MM.1S (cell line): ENCODE measurements at regions not wholly inside any gene's neighbourhood (a gene's known extent, or its start where the extent isn't known, plus 50 kb on each side); places are given as distances from the start of the nearest gene placed in this dataset.

ENCODE experiments used
- CTCF ChIP-seq: fragments of 300-600 bp; sonication (generic); IDR thresholded peaks from 2 replicates; pipeline ENCODE4 v1.5.1; 2016; ENCODE audit warnings: antibody characterized with exemption, low read length, mixed read lengths
- EZH2 ChIP-seq: fragments of 300-600 bp; sonication (generic); optimal IDR thresholded peaks from 2 replicates; pipeline ENCODE3; 2017; ENCODE audit warnings: low read depth, mild to moderate bottlenecking, antibody characterized with exemption, low read length, mixed read lengths

GRCh38 chr1:70666381-70667140 is 255.5 kb downstream of the CTH start:
- TF ChIP-seq CTCF = no peak
- TF ChIP-seq EZH2 = no peak
